Effector CD4-positive, alpha-beta T cell (primary cell): ENCODE measurements at regions not wholly inside any gene's neighbourhood (a gene's known extent, or its start where the extent isn't known, plus 50 kb on each side); places are given as distances from the start of the nearest gene placed in this dataset.
"Not testable (repeated sequence)": the region's sequence is repeated elsewhere in the genome, so short reads cannot be mapped to it uniquely, and the experiment has no call there.

Source experiments
- DNase-seq: peaks from one replicate; pipeline ENCODE4 v3.0.0-alpha.2; 2020

DNA sequence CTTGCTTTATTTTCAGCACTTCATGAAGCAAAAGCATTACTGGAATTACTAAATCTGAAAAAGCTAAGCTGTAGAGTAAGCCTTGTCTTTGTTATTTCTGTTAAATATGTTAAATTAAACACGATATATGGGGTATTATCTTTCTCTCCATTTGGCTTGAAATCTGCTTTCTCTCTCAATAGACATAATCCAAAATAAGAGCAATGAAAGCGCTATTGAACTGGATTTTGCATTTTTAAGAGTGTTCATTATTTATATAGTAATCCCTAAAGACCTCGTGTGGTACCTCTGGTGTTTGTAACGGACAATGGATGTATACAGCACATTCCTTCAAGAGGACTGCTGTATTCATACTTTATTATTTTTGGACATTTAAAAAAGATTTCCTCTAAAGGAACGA lies 91.5 kb upstream of the KCNE2 start:
- no peak for DNase-seq

DNA sequence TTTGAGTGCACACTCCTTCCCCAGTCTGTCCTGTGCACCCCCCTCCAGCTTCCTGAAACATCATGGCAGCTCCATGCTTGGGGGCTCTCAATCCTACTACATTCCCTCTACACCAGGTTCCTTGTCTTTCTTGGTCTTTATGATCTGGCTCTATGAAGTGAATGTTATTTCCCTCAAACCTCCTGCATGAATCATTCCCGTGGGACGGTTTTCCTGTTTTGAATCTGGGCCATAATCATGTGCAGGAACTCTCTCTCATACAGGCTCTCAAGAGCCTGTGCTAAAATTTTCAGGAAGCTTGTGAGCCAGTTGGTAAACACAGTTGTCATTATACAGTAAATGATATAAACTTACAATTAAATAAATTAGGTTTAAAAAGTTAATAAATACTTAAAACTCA lies 89.8 kb upstream of the KCNE2 start:
- no peak for DNase-seq

DNA sequence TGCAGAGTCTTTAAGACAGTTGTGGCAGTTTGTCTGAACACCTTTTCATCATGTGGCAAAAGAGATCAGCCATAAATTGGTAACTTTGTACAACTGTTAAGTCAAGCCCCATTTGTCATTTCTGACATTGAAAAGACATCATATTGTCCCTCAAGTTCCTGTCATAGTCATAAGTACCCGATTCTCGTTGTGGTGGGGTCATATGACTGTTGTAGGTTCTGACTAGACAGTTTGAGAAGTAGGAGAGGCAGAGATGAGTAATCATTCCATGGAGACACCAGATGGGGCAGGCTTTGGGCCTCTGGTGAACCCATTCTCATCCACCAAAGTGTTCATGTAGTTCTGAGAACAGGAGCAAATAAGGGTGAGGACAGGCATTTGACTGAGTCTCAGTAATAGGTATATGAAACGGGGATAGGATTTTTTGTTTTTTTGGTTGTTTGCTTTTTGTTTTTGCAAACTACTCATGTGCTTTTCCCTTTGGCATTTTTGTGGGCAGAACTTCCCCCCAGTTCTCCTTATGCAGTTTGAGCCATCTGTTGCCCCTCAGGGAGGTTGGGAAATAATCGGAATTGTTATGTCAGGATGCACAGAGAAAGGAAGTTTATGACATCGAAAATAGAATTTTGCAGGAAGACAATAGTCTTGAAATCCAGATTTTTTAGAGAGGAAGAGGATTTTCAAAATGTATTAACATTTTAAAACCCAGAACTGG lies 86.9 kb upstream of the KCNE2 start:
- no peak for DNase-seq

DNA sequence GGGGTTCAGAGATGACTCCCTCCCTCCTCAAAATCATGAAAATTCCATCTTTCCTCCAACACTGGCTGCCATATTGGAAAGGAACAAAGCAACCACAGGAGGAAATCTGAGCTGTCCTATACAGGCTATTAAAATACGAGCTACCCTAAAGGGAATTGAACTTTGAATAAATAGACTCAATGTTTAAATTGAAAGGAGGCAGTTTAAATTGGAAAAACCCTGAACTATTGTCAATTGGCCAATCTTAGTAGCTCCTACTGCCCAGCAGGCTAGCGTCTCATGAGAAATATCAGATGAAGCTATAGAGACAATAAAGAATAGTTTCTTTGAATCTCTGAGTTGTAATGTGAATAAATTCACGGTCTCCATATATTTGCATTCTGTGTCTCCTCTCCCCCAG lies 85.4 kb upstream of the KCNE2 start:
- no peak for DNase-seq

DNA sequence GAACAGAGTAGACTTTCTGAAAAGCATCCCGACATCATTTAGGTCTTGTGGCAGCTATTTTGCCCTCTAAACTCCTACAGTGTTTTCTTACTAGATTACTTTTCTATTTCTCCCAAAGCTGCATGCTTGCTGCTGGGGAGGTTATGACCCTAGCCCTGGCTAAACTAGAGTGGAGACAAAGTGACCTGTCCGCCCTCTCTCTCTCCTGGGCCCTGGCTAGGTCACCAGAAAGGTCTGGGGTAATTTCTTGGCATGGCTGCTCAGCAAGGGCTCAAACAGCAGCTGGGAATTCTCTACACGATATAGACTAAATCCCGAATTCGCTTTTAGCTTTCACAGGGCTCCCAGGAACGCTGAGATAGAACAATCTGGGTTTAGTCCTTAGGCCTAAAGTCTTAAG lies 84.5 kb upstream of the KCNE2 start:
- no peak for DNase-seq

DNA sequence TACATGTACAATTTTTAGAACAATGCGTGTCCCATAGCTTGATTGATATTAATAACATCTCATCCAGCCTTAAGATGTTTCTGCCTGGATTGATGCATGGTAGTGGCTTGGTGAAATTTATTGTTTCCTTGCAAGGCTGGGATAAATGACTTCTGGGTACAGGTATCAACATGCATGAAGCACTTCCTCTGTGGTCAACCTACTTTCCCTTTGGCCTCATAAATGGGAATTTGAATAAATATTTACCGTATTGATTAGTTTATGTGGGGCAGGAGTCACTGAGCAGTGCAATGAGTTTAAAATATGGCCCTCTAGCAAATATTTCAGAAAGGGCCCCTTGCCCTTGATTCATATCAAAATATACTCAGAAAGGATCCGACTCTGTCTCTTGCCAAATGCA lies 83.9 kb upstream of the KCNE2 start:
- DNase-seq, result no peak

DNA sequence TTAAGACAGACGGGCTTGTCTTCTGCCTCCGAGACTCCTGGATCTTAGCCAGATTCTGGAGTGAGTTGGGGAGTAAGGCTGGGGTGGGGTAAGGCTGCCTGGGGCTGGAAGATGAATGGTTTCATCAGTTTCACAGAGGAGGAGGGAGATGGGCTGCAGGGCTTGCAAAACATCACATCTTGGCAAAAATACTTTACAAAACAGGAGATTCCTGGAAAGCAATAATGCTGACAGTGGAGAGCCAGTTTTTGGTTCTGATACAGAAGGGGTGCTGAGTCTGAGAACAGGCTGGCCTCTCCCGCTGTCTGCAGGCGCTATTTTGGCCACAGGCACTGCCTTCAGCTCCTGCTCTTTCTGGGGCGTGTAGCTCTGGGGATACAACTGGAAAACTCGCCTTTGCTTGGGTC lies 83.4 kb upstream of the KCNE2 start:
- DNase-seq, result no peak

DNA sequence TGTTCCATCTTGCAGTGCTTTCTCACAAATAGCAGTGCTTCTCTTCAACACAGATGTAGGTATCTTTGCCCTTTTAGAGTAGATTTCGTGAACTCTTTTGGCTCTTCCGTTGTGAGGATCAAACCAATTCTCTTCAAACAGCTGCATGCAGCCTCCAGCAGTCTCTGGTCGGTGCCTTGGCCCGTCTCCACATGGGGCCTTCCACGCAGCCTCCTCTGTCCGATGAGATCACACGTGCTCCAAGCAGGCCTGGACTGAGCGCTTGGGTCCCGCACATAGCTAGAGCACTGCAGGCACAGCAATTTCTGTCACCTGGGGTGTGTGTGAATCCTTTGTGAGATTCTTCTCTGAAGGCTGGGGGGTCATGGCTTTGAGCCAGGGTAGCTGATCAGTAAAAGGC lies 82.8 kb upstream of the KCNE2 start:
- no peak for DNase-seq

DNA sequence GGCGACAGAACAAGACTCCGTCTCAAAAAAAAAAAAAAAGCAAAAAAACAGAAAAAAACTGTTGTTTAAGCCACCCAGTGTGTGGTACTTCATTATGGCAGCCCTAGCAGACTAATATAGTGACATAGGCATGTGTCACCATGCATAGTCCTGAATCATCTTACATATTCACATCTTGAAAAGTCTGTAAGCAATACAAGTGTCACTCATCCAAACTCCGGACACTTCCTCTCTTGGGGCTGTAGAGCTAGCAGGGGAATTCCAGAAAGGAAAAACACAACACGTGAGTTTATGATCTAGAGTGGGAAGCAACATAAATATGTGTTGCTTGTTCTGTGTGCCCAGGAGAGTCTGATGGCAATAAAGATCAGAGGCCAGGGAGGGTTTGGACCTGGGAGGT lies 81.6 kb upstream of the KCNE2 start:
- no peak for DNase-seq

DNA sequence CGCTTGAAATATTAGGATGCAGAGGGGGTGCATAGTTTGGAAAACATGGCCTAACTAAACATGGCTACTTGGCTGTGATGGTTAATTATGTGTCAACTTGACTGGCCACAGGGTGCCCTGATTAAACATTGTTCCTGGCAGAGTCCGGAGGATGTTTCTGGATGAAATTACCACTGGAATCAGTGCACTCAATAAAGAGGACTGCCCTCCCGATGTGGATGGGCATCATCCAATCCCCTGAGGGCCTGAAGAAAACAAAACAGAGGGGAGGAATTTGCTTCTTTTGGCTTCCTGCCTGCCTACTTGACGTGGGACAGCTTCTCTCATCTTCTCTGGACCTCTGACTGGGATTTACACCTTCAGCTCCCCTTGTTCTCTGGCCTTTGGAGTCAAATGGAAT lies 79.1 kb upstream of the KCNE2 start:
- DNase-seq, result no peak

DNA sequence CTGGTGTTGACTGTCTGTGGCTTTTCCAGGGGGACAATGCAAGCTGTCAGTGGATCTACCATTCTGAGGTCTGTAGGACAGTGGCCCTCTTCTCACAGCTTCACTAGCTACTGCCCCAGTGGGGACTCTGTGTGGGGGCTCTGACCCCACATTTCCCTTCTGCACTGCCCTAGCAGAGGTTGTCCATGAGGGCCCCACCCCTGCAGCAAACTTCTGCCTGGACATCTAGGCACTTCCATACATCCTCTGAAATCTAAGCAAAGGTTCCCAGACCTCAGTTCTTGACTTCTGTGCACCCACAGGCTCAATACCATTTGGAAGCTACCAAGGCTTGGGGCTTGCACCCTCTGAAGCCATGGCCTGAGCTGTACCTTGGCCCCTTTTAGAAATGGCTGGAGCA lies 75.8 kb upstream of the KCNE2 start:
- not testable (repeated sequence) for DNase-seq

DNA sequence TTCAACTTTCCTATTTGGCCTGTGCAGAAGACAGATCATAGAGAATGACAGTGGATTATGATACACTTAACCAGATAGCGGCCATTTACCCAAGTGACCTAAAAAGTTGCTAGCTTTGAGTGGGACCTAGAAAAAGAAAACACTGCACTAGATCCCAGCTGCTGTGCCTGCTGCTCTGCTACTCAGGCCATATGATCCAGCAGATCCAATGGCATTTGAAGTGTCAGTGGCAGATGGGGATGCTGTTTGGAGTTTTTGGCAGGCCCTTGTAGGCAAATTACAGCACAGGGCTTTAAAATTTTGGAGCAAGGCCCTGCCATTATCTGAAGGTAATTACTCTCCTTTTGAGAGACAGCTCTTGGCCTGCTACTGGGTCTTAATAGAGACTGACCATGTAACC lies 74.0 kb upstream of the KCNE2 start:
- DNase-seq, result no peak

DNA sequence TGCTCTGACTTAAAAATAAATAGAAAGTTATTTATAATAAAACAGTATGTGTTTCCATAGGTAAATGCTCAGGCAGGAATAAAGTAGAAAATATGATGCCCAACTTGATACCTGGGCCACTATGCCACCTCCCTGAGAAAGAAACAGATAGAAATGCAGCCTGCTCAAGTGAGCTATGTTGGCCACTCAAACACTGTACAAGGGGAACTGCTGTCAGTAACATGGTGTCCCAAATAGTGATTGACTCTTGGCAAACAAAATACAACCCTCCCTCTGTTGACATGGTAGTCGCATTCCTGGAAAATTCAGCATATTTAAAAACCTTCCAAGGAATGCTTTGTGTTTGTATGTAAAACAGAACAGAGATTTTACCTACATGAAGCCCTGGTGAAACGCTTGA lies 66.9 kb upstream of the KCNE2 start:
- DNase-seq, result no peak

DNA sequence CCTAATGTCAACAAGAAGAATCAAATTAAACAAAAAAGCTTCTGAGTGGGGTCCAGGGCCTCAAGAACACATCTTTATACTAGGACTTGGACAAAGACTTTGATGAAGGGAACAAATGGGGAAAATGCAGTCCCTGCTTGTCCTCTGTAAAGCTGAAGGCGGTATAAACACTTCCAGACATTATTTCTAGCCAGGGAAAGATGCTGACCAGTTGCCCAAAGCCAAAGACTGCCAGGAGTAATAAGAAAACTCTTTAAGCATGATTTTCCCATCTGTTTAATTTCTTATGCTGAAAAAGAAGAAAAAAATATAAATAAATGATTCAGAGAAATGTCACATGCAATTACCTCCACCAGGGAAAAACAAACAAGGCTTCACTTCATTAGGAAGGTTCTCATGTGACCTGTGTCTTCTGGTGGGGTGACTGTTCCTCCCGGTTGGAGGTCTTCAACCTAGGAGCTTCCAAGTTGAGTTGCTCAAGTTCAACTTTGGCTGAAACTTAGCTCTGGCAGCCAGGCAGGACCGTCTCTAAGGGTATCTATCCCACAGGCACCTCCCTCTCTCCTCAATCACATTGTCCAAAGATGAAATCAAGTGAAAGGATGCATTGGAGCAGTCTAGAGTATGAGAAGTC lies 65.2 kb upstream of the KCNE2 start:
- DNase-seq, result no peak

DNA sequence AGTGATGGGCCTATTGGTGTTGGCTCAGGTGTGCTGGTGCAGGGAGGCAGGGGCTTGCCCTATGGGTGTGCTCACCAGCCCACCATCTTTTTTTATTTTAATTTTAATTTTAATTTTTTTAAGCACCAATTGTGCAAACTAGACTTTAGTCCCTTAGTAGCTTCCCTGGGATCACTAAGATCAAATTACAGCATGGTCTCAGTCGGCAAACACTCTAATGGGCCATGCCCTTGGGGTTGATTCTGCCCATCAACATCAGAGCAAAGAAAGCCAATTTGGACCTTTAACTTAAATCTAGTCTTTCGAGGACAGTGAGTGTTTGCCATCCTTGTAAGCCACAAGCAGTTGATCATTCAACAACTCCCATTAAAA lies 64.7 kb upstream of the KCNE2 start:
- DNase-seq, result no peak

DNA sequence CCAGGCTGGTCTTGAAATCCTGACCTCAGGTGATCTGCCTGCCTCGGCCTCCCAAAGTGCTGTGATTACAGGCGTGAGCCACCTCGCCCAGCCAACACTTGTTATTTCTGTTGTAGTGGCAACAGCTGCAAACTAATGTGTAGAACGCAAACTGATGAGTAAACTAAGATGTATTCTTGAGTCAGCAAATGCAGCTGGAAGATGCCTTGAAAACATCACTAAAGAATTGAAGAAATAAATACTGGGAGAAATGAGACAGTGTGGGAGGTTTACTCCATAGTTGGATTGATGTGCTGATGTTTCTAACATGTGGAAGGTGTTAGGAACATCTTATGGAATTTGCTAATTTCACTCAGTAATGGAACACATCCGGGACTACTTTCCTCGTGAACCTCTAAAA lies 61.3 kb upstream of the KCNE2 start:
- DNase-seq, result no peak

DNA sequence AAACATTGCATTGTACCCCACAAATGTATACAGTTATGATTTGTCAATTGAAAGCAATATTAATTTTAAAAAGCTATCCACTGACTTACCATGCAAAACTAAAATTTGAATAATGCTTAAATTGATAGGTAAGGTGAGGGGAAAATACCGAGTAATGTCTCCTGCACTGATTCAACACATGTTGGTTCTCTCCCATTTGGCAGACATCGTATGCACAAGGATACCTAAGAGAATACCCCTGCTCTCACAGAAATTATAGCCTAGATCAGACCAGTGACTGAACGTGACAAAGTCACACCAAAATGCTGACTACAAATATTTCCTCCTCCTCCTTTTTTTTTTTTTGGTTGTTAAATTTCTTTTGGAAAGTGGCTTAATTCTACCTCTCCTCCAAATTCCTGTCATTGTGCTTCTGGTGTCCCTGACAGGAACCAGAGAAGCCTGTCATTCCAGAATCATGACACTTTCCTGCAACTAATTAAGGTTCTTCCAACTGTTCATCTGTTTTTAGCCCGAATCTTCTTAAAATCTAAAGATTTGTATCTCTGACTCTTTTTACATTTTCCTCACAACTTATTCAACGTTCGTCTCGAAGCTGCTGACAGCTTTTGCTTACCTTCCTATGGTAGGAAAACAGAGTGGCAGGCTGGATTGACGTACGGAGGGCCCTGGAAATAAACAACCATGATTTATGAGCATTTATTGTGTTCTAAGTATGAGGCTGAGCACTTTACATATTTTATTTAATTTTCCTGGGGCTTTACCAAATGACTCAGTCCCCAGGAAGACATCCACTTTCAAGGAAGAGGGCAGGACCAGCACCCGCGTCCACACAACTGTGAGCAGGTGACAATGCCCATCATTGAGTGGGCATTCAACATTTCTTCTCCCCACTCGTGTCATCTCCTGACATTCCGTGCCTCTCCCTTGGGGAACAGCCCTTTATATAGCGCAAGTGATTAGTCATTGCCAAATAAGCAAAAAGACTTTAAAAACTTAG lies 57.9 kb upstream of the KCNE2 start:
- no peak for DNase-seq

DNA sequence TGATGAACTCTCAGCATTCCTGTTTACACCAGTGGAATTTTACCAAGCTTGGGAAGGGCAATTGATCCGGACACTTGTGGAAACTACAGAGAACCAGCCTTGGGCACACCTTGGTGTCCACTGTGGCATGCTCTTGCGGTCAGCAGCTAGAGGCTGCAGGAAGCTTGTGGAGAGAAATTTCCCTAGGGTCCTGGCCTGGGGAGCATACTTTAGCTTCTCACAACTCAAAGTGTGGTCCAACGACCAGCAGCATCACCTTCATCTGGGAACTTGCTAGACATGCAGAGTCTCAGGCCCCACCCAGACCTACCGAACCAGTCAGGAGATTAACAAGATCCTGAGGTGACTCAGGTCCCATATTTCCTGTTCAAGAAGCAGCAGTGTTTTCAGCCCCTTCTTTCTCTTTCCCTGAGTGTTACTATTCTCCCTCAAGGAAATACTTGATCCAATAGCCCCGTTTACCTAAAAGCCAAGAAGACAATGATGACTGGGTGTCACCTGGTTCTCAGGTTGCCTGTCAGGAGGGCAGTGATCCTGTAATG lies 55.7 kb upstream of the KCNE2 start:
- DNase-seq, result no peak

DNA sequence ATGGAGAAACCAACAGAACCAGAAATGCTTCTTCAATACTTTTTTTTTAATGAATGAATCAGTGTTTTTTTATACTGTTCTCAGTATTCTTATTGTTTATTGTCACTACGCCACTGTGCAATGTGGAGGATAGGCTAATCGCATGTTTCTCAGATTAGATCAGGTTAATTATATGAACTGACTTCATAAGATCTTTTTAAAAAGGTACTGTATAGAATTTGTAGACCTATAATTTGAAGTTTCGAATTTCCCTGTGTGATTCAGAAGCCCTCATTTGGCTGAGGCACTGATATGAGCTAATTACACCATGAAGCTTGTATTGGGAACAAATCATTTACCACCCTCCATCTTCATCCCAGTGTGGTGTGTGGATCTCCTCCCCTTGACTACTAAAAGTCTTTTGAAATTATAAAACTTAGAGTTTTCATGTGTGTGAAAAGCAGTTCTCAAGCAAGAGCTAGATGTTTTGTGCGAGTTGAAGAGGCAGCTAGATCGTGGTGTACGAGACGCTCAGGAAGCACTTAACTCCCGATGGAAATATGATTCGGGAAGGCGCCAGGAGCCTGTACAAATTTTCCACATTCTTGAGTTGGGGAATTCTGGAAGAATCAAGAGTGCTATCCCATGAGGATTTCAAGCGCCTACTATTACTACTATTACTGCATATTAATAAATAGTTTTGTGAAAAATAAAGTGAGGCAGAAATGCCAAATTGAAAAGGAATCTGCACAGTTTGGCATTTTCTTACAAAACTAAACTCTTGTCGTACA lies 52.1 kb upstream of the KCNE2 start:
- DNase-seq, result no peak

DNA sequence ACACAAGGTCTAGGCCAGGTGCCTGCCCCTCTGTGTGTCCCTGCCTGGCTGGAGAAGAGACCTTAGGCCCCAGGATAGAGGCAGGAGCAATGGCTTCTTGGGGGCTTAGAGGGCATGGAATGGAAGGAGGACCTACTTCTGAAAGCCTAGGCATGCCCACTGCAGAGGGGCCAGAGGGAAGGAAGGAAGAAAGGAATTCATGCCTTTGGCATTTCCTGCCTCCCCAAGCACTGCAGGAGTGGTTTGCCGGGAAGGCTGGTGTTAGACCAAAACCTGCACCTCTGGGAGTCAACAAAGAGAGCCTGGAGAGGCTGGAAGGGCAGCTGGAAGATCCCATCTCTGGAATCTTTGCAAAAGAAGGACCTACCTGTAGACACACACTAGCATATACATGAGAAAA lies 50.7 kb upstream of the KCNE2 start:
- no peak for DNase-seq
